Uterus (tissue), 2 donors: ENCODE measurements at regions not wholly inside any gene's neighbourhood (a gene's known extent, or its start where the extent isn't known, plus 50 kb on each side); places are given as distances from the start of the nearest gene placed in this dataset.

Source experiments
- CTCF ChIP-seq, 4 experiments: fragments of 200-600 bp in 2 of 4; fragments of 450-650 bp in 2 of 4; sonication (generic) in 2 of 4; IDR thresholded peaks; one replicate each; pipeline ENCODE4 v1.5.1; 2016 to 2019; ENCODE audit warnings: antibody characterized with exemption in 4 of 4, mild to moderate bottlenecking in 2 of 4, moderate library complexity in 1 of 4
- POLR2A ChIP-seq, 2 donors: fragments of 450-650 bp; IDR thresholded peaks; one replicate each; pipeline ENCODE4 v1.6.1; 2016; ENCODE audit warnings: antibody characterized with exemption in 2 of 2, mild to moderate bottlenecking in 1 of 2, moderate library complexity in 1 of 2

GRCh38 chr1:105655032-105655431 lies 1401.4 kb upstream of the PRMT6 start:
- TF ChIP-seq CTCF (IDR thresholded peaks at IDR 0.05) (no peak), POLR2A (IDR thresholded peaks at IDR 0.05) (no peak)
